Body of pancreas (tissue), 4 donors: ENCODE measurements at regions not wholly inside any gene's neighbourhood (a gene's known extent, or its start where the extent isn't known, plus 50 kb on each side); places are given as distances from the start of the nearest gene placed in this dataset.

Experiments
- POLR2A ChIP-seq, 3 donors: fragments of 450-650 bp; IDR thresholded peaks; one replicate each; pipeline ENCODE4 v1.6.1; 2016; ENCODE audit warnings: antibody characterized with exemption in 3 of 3, mild to moderate bottlenecking in 2 of 3
- TF ChIP-seq, protein P1 (sequence below), 7 experiments: fragments of 450-650 bp in 4 of 7; fragments of 200-600 bp in 3 of 7; sonication (generic) in 3 of 7; IDR thresholded peaks; one replicate each; pipeline ENCODE4 v1.5.1; 2016 to 2019; ENCODE audit warnings: antibody characterized with exemption in 7 of 7

DNA sequence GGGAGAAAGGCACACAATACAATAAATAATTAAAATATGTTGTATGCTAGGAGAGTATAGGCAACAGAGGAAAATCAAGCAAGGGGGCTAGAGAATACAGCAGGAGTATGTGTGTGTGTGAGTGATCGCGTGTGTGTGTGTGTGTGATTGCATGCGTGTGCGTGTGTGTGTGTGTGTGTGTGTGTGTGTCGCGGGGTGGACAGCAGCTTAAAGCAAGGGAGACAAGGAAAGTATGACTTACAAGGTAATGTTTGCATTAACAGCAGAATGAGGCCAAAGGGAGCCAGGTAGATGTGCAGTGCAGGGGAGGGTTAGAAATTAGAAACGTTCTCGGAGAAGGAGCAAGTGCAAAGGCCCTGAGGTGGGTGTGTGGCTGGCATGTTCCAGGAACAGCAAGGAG lies 57.4 kb upstream of the KCNA1 start:
- TF ChIP-seq, protein P1, sequence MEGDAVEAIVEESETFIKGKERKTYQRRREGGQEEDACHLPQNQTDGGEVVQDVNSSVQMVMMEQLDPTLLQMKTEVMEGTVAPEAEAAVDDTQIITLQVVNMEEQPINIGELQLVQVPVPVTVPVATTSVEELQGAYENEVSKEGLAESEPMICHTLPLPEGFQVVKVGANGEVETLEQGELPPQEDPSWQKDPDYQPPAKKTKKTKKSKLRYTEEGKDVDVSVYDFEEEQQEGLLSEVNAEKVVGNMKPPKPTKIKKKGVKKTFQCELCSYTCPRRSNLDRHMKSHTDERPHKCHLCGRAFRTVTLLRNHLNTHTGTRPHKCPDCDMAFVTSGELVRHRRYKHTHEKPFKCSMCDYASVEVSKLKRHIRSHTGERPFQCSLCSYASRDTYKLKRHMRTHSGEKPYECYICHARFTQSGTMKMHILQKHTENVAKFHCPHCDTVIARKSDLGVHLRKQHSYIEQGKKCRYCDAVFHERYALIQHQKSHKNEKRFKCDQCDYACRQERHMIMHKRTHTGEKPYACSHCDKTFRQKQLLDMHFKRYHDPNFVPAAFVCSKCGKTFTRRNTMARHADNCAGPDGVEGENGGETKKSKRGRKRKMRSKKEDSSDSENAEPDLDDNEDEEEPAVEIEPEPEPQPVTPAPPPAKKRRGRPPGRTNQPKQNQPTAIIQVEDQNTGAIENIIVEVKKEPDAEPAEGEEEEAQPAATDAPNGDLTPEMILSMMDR (IDR thresholded peaks at IDR 0.05) = no peak
- no peak for TF ChIP-seq POLR2A (IDR thresholded peaks at IDR 0.05)
